ENCODE measurements at regions not wholly inside any gene's neighbourhood (a gene's known extent, or its start where the extent isn't known, plus 50 kb on each side); places are given as distances from the start of the nearest gene placed in this dataset.
A peak's percentile ranks its signal among the peaks of the same experiment; 100 is the strongest.
"Not testable (repeated sequence)": the region's sequence is repeated elsewhere in the genome, so short reads cannot be mapped to it uniquely, and the experiment has no call there.

- no peak for DNase-seq (ENCODE audit: low spot score)
- Histone ChIP-seq H3K27ac (no peak overlapping the region), H3K4me3 (peak overlapping the region; percentile 53)
- no peak for TF ChIP-seq CTCF (IDR thresholded peaks at IDR 0.05)
Observed at GRCh38 chr4:11650801-11651596, 222.3 kb upstream of the HS3ST1 start.

GRCh38 chr4:11647433-11647832, 218.7 kb upstream of the HS3ST1 start:
- Histone ChIP-seq H3K4me3 (no peak overlapping the region), H3K27ac (no peak overlapping the region)
- no peak for TF ChIP-seq CTCF (IDR thresholded peaks at IDR 0.05)
- no peak for DNase-seq (ENCODE audit: low spot score)

GRCh38 chr4:11643081-11643480, 214.4 kb upstream of the HS3ST1 start:
- H3K4me3 ChIP-seq; H3K27ac ChIP-seq; DNase-seq (ENCODE audit: low spot score): not testable (repeated sequence)

- DNase-seq (ENCODE audit: low spot score) = no peak
- Histone ChIP-seq H3K27ac (no peak overlapping the region), H3K4me3 (no peak overlapping the region)
- TF ChIP-seq CTCF (IDR thresholded peaks at IDR 0.05) = no peak
Observed at GRCh38 chr4:11640584-11640983, 211.9 kb upstream of the HS3ST1 start.

GRCh38 chr4:11636551-11636950, 207.9 kb upstream of the HS3ST1 start:
- no peak for TF ChIP-seq CTCF (IDR thresholded peaks at IDR 0.05)
- Histone ChIP-seq H3K4me3 (no peak overlapping the region), H3K27ac (no peak overlapping the region)
- DNase-seq (ENCODE audit: low spot score) = no peak

- Histone ChIP-seq H3K4me3 (no peak overlapping the region), H3K27ac (no peak overlapping the region)
- no peak for TF ChIP-seq CTCF (IDR thresholded peaks at IDR 0.05)
- DNase-seq (ENCODE audit: low spot score) = no peak
Observed at GRCh38 chr4:11636031-11636430, 207.3 kb upstream of the HS3ST1 start.

- H3K4me3 ChIP-seq = no peak overlapping the region
- no peak for TF ChIP-seq CTCF (IDR thresholded peaks at IDR 0.05)
- DNase-seq (ENCODE audit: low spot score) = no peak
- H3K27ac ChIP-seq = no peak overlapping the region
Observed at GRCh38 chr4:11635342-11635741, 206.6 kb upstream of the HS3ST1 start.
